ENCODE measurements at regions not wholly inside any gene's neighbourhood (a gene's known extent, or its start where the extent isn't known, plus 50 kb on each side); places are given as distances from the start of the nearest gene placed in this dataset.
A peak's percentile ranks its signal among the peaks of the same experiment; 100 is the strongest.

DNA sequence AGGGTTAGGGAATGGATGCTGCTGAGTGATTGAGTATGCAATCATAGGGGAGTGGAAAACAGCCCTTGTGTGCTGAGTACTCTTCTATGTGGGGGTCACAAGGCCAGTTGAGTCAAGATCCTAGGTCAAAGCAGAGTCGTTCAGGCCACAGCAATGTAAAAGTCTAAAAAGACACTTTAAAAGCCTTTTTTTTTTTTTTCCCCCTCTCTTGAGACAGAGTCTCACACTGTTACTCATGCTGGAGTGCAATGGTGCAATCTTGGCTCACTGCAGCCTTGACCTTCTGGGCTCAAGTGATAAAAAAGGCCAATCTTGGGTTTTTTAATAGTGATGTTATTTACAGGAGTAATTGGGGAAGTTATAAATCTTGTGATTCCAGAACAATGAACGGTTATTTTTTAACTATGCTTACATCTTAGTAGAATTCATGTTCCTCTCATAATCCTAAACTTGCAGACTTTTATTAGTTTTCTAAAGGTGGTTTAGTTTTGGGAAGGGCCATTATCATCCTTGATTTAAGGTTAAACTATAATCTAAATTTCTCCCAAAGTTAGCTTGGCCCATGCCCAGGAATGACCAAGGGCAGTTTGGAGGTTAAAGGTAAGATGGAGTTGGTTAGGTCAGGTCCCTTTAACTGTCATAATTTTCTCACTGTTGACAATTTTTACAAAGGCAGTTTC is 82.2 kb upstream of the BMP2K start:
- peak in 1 of 4 donors; percentile 12 for DNase-seq
- intact Hi-C loops (cut with DNase I), result no loop called here
- no peak for TF ChIP-seq POLR2A (IDR thresholded peaks at IDR 0.05)
- Histone ChIP-seq H3K27ac (no peak overlapping the region), H3K27me3 (no peaks in the 10 kb centered on the region), H3K4me1 (no peaks in the 10 kb centered on the region), H3K4me3 (no peak overlapping the region), H3K9me3 (no peaks in the 10 kb centered on the region), H3K36me3 (replicated peaks in 1 of 2; ENCODE audit: insufficient read depth in 1 of 2, low read depth in 2 of 2) (no peaks in the 10 kb centered on the region)
- 38 to 57% methylated on average over 2 of the region's 2 CpGs for WGBS, 2 donors
- ATAC-seq, result no peak

DNA sequence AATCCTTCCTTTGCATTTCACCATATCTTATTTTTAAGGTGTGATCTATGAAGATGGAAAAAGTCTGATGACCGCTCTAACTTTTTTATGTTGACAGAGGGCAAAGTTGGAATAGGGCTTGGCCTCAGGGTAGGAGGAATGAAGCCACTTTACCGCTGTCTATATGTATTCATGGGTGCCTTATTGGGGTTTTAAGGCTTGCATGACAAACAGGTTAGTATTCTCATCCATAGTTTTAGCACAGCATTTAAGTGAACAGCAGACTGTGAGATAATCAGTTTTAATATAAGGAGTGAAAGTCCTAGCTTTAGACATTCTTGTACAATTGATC is 81.7 kb upstream of the BMP2K start:
- no peak for DNase-seq
- TF ChIP-seq, protein P1, sequence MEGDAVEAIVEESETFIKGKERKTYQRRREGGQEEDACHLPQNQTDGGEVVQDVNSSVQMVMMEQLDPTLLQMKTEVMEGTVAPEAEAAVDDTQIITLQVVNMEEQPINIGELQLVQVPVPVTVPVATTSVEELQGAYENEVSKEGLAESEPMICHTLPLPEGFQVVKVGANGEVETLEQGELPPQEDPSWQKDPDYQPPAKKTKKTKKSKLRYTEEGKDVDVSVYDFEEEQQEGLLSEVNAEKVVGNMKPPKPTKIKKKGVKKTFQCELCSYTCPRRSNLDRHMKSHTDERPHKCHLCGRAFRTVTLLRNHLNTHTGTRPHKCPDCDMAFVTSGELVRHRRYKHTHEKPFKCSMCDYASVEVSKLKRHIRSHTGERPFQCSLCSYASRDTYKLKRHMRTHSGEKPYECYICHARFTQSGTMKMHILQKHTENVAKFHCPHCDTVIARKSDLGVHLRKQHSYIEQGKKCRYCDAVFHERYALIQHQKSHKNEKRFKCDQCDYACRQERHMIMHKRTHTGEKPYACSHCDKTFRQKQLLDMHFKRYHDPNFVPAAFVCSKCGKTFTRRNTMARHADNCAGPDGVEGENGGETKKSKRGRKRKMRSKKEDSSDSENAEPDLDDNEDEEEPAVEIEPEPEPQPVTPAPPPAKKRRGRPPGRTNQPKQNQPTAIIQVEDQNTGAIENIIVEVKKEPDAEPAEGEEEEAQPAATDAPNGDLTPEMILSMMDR (IDR thresholded peaks at IDR 0.05), result no peak
- WGBS, 2 donors, result 94 to 100% methylated on average over 2 of the region's 2 CpGs
- Histone ChIP-seq H3K4me3 (no peak overlapping the region), H3K9me3 (no peaks in the 10 kb centered on the region), H3K4me1 (no peaks in the 10 kb centered on the region), H3K36me3 (replicated peaks in 1 of 2; ENCODE audit: insufficient read depth in 1 of 2, low read depth in 2 of 2) (no peaks in the 10 kb centered on the region), H3K27me3 (no peaks in the 10 kb centered on the region), H3K27ac (no peak overlapping the region)
- intact Hi-C loops (cut with DNase I), result no loop called here
- no peak for ATAC-seq

DNA sequence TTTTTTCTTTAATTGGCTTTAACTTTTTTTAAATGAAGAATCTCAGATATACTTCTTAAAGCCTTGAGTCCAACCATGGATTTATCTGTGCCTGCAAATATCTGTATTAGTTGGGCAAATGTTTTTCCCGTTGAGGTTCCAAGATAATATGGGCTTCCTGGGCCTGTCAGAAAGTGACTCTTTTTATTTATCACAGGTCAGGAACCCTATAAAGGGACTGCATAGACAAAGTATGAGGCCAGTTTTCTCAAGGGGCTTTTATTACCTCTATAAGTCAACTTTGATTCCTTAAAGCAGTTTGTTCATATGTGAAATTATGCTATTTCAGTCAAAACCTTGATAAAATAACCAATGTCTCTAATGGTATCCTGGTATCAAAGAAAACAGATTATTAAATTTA is 80.2 kb upstream of the BMP2K start:
- Histone ChIP-seq H3K4me1 (no peaks in the 10 kb centered on the region), H3K36me3 (replicated peaks in 1 of 2; ENCODE audit: insufficient read depth in 1 of 2, low read depth in 2 of 2) (no peaks in the 10 kb centered on the region), H3K27me3 (no peaks in the 10 kb centered on the region), H3K4me3 (no peak overlapping the region), H3K27ac (no peak overlapping the region), H3K9me3 (no peaks in the 10 kb centered on the region)
- 15 to 33% methylated on average over 1 of the region's 1 CpG for WGBS, 2 donors
- intact Hi-C loops (cut with DNase I), result no loop called here
- TF ChIP-seq, protein P1 (IDR thresholded peaks at IDR 0.05), result no peak
- no peak for TF ChIP-seq POLR2A (IDR thresholded peaks at IDR 0.05)
- no peak for ATAC-seq
- no peak for DNase-seq

DNA sequence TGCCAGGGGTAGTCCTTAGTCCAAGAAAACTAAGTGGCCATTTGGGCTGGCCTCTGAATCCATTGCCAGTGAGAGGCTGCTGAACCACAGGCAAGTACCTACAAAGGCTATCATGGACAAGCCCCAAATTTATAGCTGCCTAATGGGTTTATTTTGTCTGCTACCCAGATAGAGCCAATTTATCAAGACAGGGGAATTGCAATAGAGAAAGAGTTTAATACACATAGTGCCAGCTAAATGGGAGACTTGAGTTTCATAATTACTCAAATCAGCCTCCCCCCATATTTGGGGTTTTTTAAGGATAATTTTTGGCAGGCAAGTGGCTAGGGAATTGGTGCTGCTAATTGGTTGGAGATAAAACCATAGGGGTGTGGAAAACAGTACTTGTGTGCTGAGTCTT is 73.1 kb upstream of the BMP2K start:
- ATAC-seq (no peak), DNase-seq (no peak)
- H3K4me1 ChIP-seq, result no peaks in the 10 kb centered on the region
- peaks cover 0 to 6% (median 0%) of the 10 kb centered on the region in 3 donors for H3K9me3 ChIP-seq
- H3K4me3 ChIP-seq, result no peak overlapping the region
- no peaks in the 10 kb centered on the region for H3K27me3 ChIP-seq
- H3K36me3 ChIP-seq (replicated peaks in 1 of 2; ENCODE audit: insufficient read depth in 1 of 2, low read depth in 2 of 2), result no peaks in the 10 kb centered on the region
- TF ChIP-seq POLR2A (IDR thresholded peaks at IDR 0.05), result no peak
- TF ChIP-seq, protein P1 (IDR thresholded peaks at IDR 0.05), result no peak
- H3K27ac ChIP-seq, result no peak overlapping the region
- intact Hi-C loops (cut with DNase I), result no loop called here

DNA sequence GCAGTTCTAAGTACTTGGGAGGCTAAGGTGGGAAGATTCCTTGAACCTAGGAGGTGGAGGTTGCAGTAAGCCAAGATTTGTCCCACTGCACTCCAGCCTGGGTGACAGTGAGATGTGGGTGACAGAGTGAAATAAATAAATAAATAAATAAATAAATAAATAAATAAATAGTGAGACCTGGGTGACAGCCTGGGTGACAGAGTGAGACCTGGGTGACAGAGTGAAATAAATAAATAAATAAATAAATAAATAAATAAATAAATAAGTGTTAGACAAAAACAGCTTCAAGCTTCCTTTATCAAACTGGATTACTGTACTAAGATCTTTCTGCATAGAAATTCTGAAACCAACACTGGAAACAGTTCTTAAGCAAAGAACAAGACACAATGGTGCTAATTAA is 71.8 kb upstream of the BMP2K start:
- H3K9me3 ChIP-seq, result peaks cover 0 to 6% (median 0%) of the 10 kb centered on the region in 3 donors
- H3K4me3 ChIP-seq, result no peak overlapping the region
- DNase-seq, result no peak
- H3K4me1 ChIP-seq, result no peaks in the 10 kb centered on the region
- no peak for TF ChIP-seq POLR2A (IDR thresholded peaks at IDR 0.05)
- TF ChIP-seq, protein P1 (IDR thresholded peaks at IDR 0.05), result no peak
- no peaks in the 10 kb centered on the region for H3K36me3 ChIP-seq (replicated peaks in 1 of 2; ENCODE audit: insufficient read depth in 1 of 2, low read depth in 2 of 2)
- H3K27ac ChIP-seq, result no peak overlapping the region
- no peaks in the 10 kb centered on the region for H3K27me3 ChIP-seq
- no peak for ATAC-seq
- intact Hi-C loops (cut with DNase I), result no loop called here
